NCI-H526 (cell line): ENCODE measurements at regions not wholly inside any gene's neighbourhood (a gene's known extent, or its start where the extent isn't known, plus 50 kb on each side); places are given as distances from the start of the nearest gene placed in this dataset.
"Not testable (repeated sequence)": the region's sequence is repeated elsewhere in the genome, so short reads cannot be mapped to it uniquely, and the experiment has no call there.

Experiments
- DNase-seq, 2 experiments: peaks; one replicate each; lab custom pipeline; 2025; lab: John Stamatoyannopoulos, UW

- DNase-seq: no peak
These were observed 53.3 kb upstream of the KY start for GRCh38 chr3:134704133-134704532.

GRCh38 chr3:134704556-134704955, 53.7 kb upstream of the KY start:
- DNase-seq: peak in 1 of 2 experiments; percentile 10

- DNase-seq: no peak
These were observed 57.2 kb upstream of the KY start for GRCh38 chr3:134707908-134708597.

GRCh38 chr3:134708671-134709070, 57.8 kb upstream of the KY start:
- DNase-seq: no peak

- DNase-seq: no peak
These were observed 58.3 kb upstream of the KY start for GRCh38 chr3:134709076-134709475.

- DNase-seq: peak; percentile 70 to 71
These were observed 58.9 kb upstream of the KY start for GRCh38 chr3:134709561-134710312.

- DNase-seq: no peak
These were observed 59.5 kb upstream of the KY start for GRCh38 chr3:134710313-134710680.

GRCh38 chr3:134711284-134711683, 60.5 kb upstream of the KY start:
- no peak for DNase-seq

- no peak for DNase-seq
These were observed 62.8 kb upstream of the KY start for GRCh38 chr3:134713671-134714070.

- DNase-seq: no peak
These were observed 67.9 kb upstream of the KY start for GRCh38 chr3:134718726-134719125.

- no peak for DNase-seq
These were observed 70.4 kb upstream of the KY start for GRCh38 chr3:134721214-134721613.

- no peak for DNase-seq
These were observed 72.1 kb upstream of the EPHB1 start for GRCh38 chr3:134722969-134723368.

- DNase-seq: no peak
These were observed 65.4 kb upstream of the EPHB1 start for GRCh38 chr3:134729649-134730048.

GRCh38 chr3:134737516-134737915, 57.5 kb upstream of the EPHB1 start:
- no peak for DNase-seq

- not testable (repeated sequence) for DNase-seq
These were observed 55.0 kb upstream of the EPHB1 start for GRCh38 chr3:134740077-134740476.

- DNase-seq: no peak
These were observed 52.9 kb upstream of the EPHB1 start for GRCh38 chr3:134742202-134742601.

- DNase-seq: no peak
These were observed 52.1 kb upstream of the EPHB1 start for GRCh38 chr3:134743006-134743405.
